Non-pigmented ciliary epithelial cell (primary cell): ENCODE measurements at regions not wholly inside any gene's neighbourhood (a gene's known extent, or its start where the extent isn't known, plus 50 kb on each side); places are given as distances from the start of the nearest gene placed in this dataset.

ENCODE experiments used
- DNase-seq: peaks from one replicate; pipeline ENCODE4 v3.0.0-alpha.2; 2010; ENCODE audit warnings: low read depth

- no peak for DNase-seq
Measured at GRCh38 chr7:32175099-32175498, 104.9 kb upstream of the PDE1C start.

- no peak for DNase-seq
Measured at GRCh38 chr7:32171248-32171647, 101.0 kb upstream of the PDE1C start.

GRCh38 chr7:32170838-32171237 is 100.6 kb upstream of the PDE1C start:
- no peak for DNase-seq

GRCh38 chr7:32169228-32169627 is 99.0 kb upstream of the PDE1C start:
- DNase-seq, result no peak

- DNase-seq, result no peak
Measured at GRCh38 chr7:32167815-32168214, 97.6 kb upstream of the PDE1C start.

- DNase-seq, result no peak
Measured at GRCh38 chr7:32167256-32167655, 97.0 kb upstream of the PDE1C start.

GRCh38 chr7:32164341-32164996 is 94.3 kb upstream of the PDE1C start:
- peak; percentile 44 for DNase-seq

GRCh38 chr7:32163896-32164295 is 93.7 kb upstream of the PDE1C start:
- DNase-seq, result no peak

GRCh38 chr7:32163141-32163806 is 93.1 kb upstream of the PDE1C start:
- peak; percentile 53 for DNase-seq

- DNase-seq, result peak; percentile 48
Measured at GRCh38 chr7:32161708-32162107, 91.5 kb upstream of the PDE1C start.

GRCh38 chr7:32158751-32159745 is 88.8 kb upstream of the PDE1C start:
- no peak for DNase-seq

- no peak for DNase-seq
Measured at GRCh38 chr7:32158076-32158475, 87.9 kb upstream of the PDE1C start.

- no peak for DNase-seq
Measured at GRCh38 chr7:32155712-32156111, 85.5 kb upstream of the PDE1C start.

GRCh38 chr7:32154797-32155196 is 84.6 kb upstream of the PDE1C start:
- DNase-seq, result no peak

- DNase-seq, result no peak
Measured at GRCh38 chr7:32153006-32153405, 82.8 kb upstream of the PDE1C start.

- DNase-seq, result no peak
Measured at GRCh38 chr7:32152576-32152975, 82.4 kb upstream of the PDE1C start.

- DNase-seq, result no peak
Measured at GRCh38 chr7:32150589-32150988, 80.4 kb upstream of the PDE1C start.

GRCh38 chr7:32150039-32150438 is 79.8 kb upstream of the PDE1C start:
- no peak for DNase-seq

GRCh38 chr7:32147546-32148268 is 77.5 kb upstream of the PDE1C start:
- DNase-seq, result no peak

GRCh38 chr7:32145911-32146310 is 75.7 kb upstream of the PDE1C start:
- DNase-seq, result no peak

- DNase-seq, result no peak
Measured at GRCh38 chr7:32144676-32145075, 74.5 kb upstream of the PDE1C start.

GRCh38 chr7:32143301-32143700 is 73.1 kb upstream of the PDE1C start:
- no peak for DNase-seq
